ENCODE measurements at regions not wholly inside any gene's neighbourhood (a gene's known extent, or its start where the extent isn't known, plus 50 kb on each side); places are given as distances from the start of the nearest gene placed in this dataset.

DNA sequence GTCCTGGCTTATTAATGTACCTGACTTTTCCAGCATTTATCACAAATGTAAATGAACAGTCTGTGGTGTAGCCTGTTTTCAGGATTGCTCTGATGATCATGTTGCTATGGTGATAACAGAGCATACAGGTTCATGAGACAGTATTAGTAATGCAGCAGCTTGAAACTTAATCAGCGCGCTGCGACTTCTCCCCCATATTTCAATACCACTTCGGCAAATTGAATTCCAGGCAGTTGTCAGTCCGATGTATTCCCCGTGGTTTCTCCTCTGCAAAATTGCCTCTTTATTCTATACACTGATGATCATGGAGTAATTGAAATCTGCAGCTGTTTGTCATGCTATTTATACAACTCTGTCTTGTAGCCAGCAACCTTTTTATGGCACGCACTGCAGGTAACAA, 239.3 kb downstream of the C4orf33 start:
- TF ChIP-seq GATA2 (IDR thresholded peaks at IDR 0.05; ENCODE audit: low read depth, low read length), result no peak
- TF ChIP-seq GATA3 (IDR thresholded peaks at IDR 0.05; ENCODE audit: low read depth, low read length), result no peak
